ENCODE measurements at regions not wholly inside any gene's neighbourhood (a gene's known extent, or its start where the extent isn't known, plus 50 kb on each side); places are given as distances from the start of the nearest gene placed in this dataset.

DNA sequence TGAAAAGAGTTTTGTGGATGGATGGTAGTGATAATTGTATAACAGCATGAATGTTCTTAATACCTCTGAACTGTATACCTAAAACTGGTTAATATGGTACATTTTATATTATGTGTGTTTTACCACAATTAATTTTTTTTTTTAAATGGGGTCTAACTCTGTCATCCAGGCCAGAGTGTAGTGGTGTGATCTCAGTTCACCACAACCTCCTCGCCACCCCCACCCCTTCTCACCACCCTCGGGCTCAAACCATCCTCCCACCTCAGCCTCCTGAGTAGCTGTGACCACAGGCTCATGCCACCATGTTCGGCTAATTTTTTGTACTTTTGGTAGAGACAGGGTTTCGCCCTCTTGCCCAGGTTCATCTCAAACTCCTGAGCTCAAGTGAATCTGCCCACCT is 123.2 kb downstream of the CDRT15L2 start (continued):
- TF ChIP-seq, protein P1, sequence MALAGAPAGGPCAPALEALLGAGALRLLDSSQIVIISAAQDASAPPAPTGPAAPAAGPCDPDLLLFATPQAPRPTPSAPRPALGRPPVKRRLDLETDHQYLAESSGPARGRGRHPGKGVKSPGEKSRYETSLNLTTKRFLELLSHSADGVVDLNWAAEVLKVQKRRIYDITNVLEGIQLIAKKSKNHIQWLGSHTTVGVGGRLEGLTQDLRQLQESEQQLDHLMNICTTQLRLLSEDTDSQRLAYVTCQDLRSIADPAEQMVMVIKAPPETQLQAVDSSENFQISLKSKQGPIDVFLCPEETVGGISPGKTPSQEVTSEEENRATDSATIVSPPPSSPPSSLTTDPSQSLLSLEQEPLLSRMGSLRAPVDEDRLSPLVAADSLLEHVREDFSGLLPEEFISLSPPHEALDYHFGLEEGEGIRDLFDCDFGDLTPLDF (CRISPR knock-in tag; IDR thresholded peaks at IDR 0.05), result no peak
- TF ChIP-seq ESRRA (CRISPR knock-in tag; IDR thresholded peaks at IDR 0.05; ENCODE audit: borderline replicate concordance) (no peak), FOXJ3 (CRISPR knock-in tag; IDR thresholded peaks at IDR 0.05; ENCODE audit: borderline replicate concordance) (no peak), ZSCAN18 (CRISPR knock-in tag; IDR thresholded peaks at IDR 0.05) (no peak), ZNF396 (CRISPR knock-in tag; IDR thresholded peaks at IDR 0.05; ENCODE audit: borderline replicate concordance) (no peak), ZNF263 (CRISPR knock-in tag; IDR thresholded peaks at IDR 0.05; ENCODE audit: low read depth) (no peak), ARID4B (CRISPR knock-in tag; IDR thresholded peaks at IDR 0.05; ENCODE audit: borderline replicate concordance) (no peak), PRRX2 (CRISPR knock-in tag; IDR thresholded peaks at IDR 0.05) (no peak)
- TF ChIP-seq, protein P2, sequence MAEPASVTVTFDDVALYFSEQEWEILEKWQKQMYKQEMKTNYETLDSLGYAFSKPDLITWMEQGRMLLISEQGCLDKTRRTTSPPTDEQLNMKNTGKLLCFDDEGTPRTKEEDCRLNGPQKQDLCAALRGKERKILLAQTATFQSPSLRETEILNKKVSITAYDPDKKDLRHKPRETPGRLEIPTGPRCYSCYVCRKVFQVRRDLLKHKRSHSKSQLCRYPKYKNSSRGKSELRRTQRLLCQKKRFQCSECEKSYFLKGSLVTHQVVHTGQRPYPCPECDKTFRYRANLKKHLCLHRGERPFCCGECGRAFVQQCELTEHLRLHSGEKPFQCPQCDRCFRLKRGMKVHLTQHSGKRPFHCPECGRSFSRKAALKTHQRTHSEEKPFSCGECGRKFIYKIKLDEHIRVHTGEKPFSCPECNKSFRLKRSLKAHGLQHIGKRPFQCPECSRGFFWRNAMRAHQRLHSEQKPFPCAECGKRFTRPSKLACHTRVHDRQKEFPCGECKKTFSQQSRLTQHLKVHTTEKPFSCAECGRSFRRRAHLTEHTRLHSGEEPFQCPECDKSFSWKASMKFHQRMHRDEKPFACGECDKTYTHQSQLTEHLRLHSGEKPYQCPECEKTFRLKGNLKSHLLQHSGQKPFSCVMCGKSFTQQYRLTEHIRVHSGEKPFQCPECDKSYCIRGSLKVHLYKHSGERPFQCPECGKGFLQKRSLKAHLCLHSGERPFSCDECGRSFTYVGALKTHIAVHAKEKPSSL (CRISPR knock-in tag; conservative IDR thresholded peaks at IDR 0.05), result no peak

DNA sequence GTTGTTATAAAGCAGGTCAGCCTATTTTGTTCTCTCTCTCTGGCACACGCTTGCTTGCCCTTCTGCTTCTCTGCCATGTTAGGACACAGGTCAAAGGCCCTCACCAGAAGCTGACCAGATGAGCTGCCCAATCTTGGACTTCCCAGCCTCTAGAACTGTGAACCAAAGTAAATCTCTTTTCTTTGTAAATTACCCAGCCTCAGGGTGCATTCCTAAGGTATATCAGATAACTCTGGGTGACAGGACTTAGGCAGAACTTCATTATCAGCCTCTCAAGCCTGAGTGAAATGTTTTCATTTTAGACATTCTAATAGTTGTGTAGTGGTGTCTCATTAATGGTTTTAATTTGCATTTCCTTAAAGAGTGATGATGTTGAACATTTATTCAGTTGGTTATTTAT is 124.3 kb downstream of the CDRT15L2 start:
- CTCF ChIA-PET, result no interaction called here
- no peaks in the 10 kb centered on the region; the same call in 1 of the 2 replicates for H3K27me3 Mint-ChIP-seq (ENCODE audit: low read depth)
- H3K9me3 Mint-ChIP-seq, result peaks cover 9% of the 10 kb centered on the region
- peaks cover 3% of the 10 kb centered on the region; the same call in 1 of the 2 replicates for H3K36me3 Mint-ChIP-seq
- no peak overlapping the region for H3K27ac Mint-ChIP-seq
- ATAC-seq, result no peak
- H3K4me1 Mint-ChIP-seq, result no peaks in the 10 kb centered on the region
- no peak for DNase-seq (ENCODE audit: low spot score)
- POLR2A ChIA-PET, result no interaction called here
- no peak overlapping the region for H3K4me3 Mint-ChIP-seq
- TF ChIP-seq PREB (CRISPR knock-in tag; IDR thresholded peaks at IDR 0.05; ENCODE audit: borderline replicate concordance) (no peak), ZNF671 (CRISPR knock-in tag; IDR thresholded peaks at IDR 0.05) (no peak), ARID4B (CRISPR knock-in tag; IDR thresholded peaks at IDR 0.05; ENCODE audit: borderline replicate concordance) (no peak), GTF2I (CRISPR knock-in tag; conservative IDR thresholded peaks at IDR 0.05) (no peak), ATF1 (CRISPR knock-in tag; IDR thresholded peaks at IDR 0.05) (no peak), NR3C1 (CRISPR knock-in tag; conservative IDR thresholded peaks at IDR 0.05; ENCODE audit: low read depth) (no peak), ZNF317 (CRISPR knock-in tag; IDR thresholded peaks at IDR 0.05; ENCODE audit: borderline replicate concordance, low read depth) (no peak)
- TF ChIP-seq, protein P3, sequence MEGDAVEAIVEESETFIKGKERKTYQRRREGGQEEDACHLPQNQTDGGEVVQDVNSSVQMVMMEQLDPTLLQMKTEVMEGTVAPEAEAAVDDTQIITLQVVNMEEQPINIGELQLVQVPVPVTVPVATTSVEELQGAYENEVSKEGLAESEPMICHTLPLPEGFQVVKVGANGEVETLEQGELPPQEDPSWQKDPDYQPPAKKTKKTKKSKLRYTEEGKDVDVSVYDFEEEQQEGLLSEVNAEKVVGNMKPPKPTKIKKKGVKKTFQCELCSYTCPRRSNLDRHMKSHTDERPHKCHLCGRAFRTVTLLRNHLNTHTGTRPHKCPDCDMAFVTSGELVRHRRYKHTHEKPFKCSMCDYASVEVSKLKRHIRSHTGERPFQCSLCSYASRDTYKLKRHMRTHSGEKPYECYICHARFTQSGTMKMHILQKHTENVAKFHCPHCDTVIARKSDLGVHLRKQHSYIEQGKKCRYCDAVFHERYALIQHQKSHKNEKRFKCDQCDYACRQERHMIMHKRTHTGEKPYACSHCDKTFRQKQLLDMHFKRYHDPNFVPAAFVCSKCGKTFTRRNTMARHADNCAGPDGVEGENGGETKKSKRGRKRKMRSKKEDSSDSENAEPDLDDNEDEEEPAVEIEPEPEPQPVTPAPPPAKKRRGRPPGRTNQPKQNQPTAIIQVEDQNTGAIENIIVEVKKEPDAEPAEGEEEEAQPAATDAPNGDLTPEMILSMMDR (IDR thresholded peaks at IDR 0.05), result no peak
- TF ChIP-seq, protein P4, sequence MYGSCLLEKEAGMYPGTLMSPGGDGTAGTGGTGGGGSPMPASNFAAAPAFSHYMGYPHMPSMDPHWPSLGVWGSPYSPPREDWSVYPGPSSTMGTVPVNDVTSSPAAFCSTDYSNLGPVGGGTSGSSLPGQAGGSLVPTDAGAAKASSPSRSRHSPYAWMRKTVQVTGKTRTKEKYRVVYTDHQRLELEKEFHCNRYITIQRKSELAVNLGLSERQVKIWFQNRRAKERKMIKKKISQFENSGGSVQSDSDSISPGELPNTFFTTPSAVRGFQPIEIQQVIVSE (CRISPR knock-in tag; IDR thresholded peaks at IDR 0.05; ENCODE audit: borderline replicate concordance), result no peak
